Endothelial cell of umbilical vein (primary cell): ENCODE measurements at regions not wholly inside any gene's neighbourhood (a gene's known extent, or its start where the extent isn't known, plus 50 kb on each side); places are given as distances from the start of the nearest gene placed in this dataset.

Source experiments
- BruUV-seq: library from RNA; stranded (reverse); fragments of 400-500 nt; replicated peaks from 2 replicates; lab custom pipeline; 2021; lab: Mats Ljungman, UMichigan
- CTCF ChIA-PET: fragments of 300-600, 350-600 bp; sonication (Branson Sonifier 250); formaldehyde crosslinking; loops from one replicate; lab custom pipeline; 2021; ENCODE audit warnings: antibody characterized with exemption, inconsistent platforms; lab: Charles Lee
- POLR2A ChIA-PET: fragments of 300-600, 350-600 bp; sonication (Branson Sonifier 250); formaldehyde crosslinking; loops from one replicate; lab custom pipeline; 2021; ENCODE audit warnings: antibody characterized with exemption, inconsistent platforms; lab: Charles Lee
- DNase-seq: peaks from one replicate; pipeline ENCODE4 v3.0.0-alpha.2; 2011; ENCODE audit warnings: low read depth, low spot score
- FAIRE-seq: peaks from 2 replicates; lab custom pipeline; 2011; peaks lifted over from hg19 to GRCh38; lab: Jason Lieb, UNC
- H2AFZ ChIP-seq: 2 replicates; pipeline ENCODE4 v1.6.0; 2012; ENCODE audit warnings: low read depth, low read length, control low read depth, inconsistent platforms
- H3K27ac ChIP-seq: 2 replicates; pipeline ENCODE4 v1.5.1; 2011; ENCODE audit warnings: low read depth, mild to moderate bottlenecking, control low read depth, low read length, moderate library complexity; ENCODE audit not compliant: insufficient read depth
- H3K27me3 ChIP-seq, 2 experiments: 2 replicates each; pipeline versions ENCODE4 v1.6.0 to v1.6.1; 2011; ENCODE audit warnings: low read length in 2 of 2, mixed read lengths in 1 of 2; ENCODE audit not compliant: control insufficient read depth in 2 of 2, insufficient read depth in 2 of 2
- H3K36me3 ChIP-seq, 2 experiments: 2 replicates in 1 of 2; 3 replicates in 1 of 2; pipeline ENCODE4 v1.5.1; 2011; ENCODE audit warnings: low read length in 2 of 2, mild to moderate bottlenecking in 1 of 2, moderate library complexity in 1 of 2; ENCODE audit not compliant: control insufficient read depth in 2 of 2, insufficient read depth in 2 of 2; ENCODE audit errors: extremely low read depth in 1 of 2
- H3K4me1 ChIP-seq: 3 replicates; pipeline ENCODE4 v1.5.1; 2011; ENCODE audit warnings: mild to moderate bottlenecking, low read length; ENCODE audit not compliant: control insufficient read depth, insufficient read depth; ENCODE audit errors: extremely low read depth
- H3K4me2 ChIP-seq: 2 replicates; pipeline ENCODE4 v1.6.1; 2011; ENCODE audit warnings: low read length, control low read depth, mixed read lengths; ENCODE audit not compliant: insufficient read depth
- H3K4me3 ChIP-seq, 3 experiments: fragments of 200-600 bp in 1 of 3; sonication (generic), shearing (Covaris generic) in 1 of 3; replicated peaks in 1 of 3; 2 replicates each; pipeline ENCODE4 v1.5.1; 2011 to 2016; ENCODE audit warnings: control low read depth in 3 of 3, low read length in 3 of 3, mild to moderate bottlenecking in 2 of 3, inconsistent platforms in 1 of 3, low read depth in 1 of 3, moderate library complexity in 1 of 3; ENCODE audit not compliant: insufficient read depth in 1 of 3
- H3K79me2 ChIP-seq: 2 replicates; pipeline ENCODE4 v1.6.0; 2012; ENCODE audit warnings: low read length, inconsistent platforms; ENCODE audit not compliant: control insufficient read depth, insufficient read depth
- H3K9ac ChIP-seq: replicated peaks from 2 replicates; pipeline ENCODE3; 2011; ENCODE audit warnings: low read length, control low read depth; ENCODE audit not compliant: insufficient read depth; ENCODE audit errors: extremely low read depth
- H3K9me1 ChIP-seq: replicated peaks from 3 replicates; pipeline ENCODE4 v1.6.0; 2011; ENCODE audit warnings: mild to moderate bottlenecking, low read length; ENCODE audit not compliant: control insufficient read depth, insufficient read depth; ENCODE audit errors: extremely low read depth
- H3K9me3 ChIP-seq: replicated peaks from 2 replicates; pipeline ENCODE4 v1.5.1; 2012; ENCODE audit warnings: low read length, inconsistent platforms; ENCODE audit not compliant: control insufficient read depth, insufficient read depth
- H4K20me1 ChIP-seq: replicated peaks from 2 replicates; pipeline ENCODE3; 2011; ENCODE audit warnings: mild to moderate bottlenecking, low read length; ENCODE audit not compliant: control insufficient read depth, insufficient read depth; ENCODE audit errors: extremely low read depth
- EZH2 ChIP-seq: IDR thresholded peaks from 2 replicates; pipeline ENCODE4 v1.6.1; 2012; ENCODE audit warnings: borderline replicate concordance, low read depth, mild to moderate bottlenecking, moderate library complexity, low read length, inconsistent platforms; ENCODE audit not compliant: severe bottlenecking
- FOS ChIP-seq: IDR thresholded peaks from 2 replicates; pipeline ENCODE4 v1.6.1; 2011; ENCODE audit warnings: mild to moderate bottlenecking, low read length, moderate library complexity, borderline replicate concordance; ENCODE audit not compliant: insufficient read depth
- GATA2 ChIP-seq: IDR thresholded peaks from 2 replicates; pipeline ENCODE4 v1.7.0; 2011; ENCODE audit warnings: low read depth, mild to moderate bottlenecking, moderate library complexity, mixed read lengths, low read length; ENCODE audit not compliant: insufficient read length, insufficient read depth
- JUN ChIP-seq: IDR thresholded peaks from 2 replicates; pipeline ENCODE4 v1.6.1; 2011; ENCODE audit warnings: borderline replicate concordance, low read depth; ENCODE audit not compliant: insufficient read length, insufficient read depth
- MYC ChIP-seq: IDR thresholded peaks from one replicate; pipeline ENCODE4 v1.6.1; 2011; ENCODE audit warnings: mild to moderate bottlenecking, low read depth, low read length
- POLR2A ChIP-seq: IDR thresholded peaks from 2 replicates; pipeline ENCODE4 v1.6.1; 2012; ENCODE audit warnings: low read depth, mild to moderate bottlenecking, control low read depth, low read length
- POLR2AphosphoS5 ChIP-seq: IDR thresholded peaks from 2 replicates; pipeline ENCODE4 v1.6.1; 2012; ENCODE audit warnings: low read depth, mild to moderate bottlenecking, control low read depth, low read length, moderate library complexity; ENCODE audit not compliant: insufficient read depth
- dilution Hi-C: fragments of 300-500 bp; cut with MboI; formaldehyde crosslinking; loops from one replicate; pipeline ENCODE4 v1.15.0; 2019; ENCODE audit warnings: low sequenced_read_pairs; ENCODE audit not compliant: extremely low pct_ligation_motif_present
- intact Hi-C: fragments of 100-400 bp; cut with micrococcal nuclease; formaldehyde crosslinking; loops from one replicate; pipeline ENCODE4 v1.10.0; 2022
- TF ChIP-seq, protein P1 (sequence below): IDR thresholded peaks from 2 replicates; pipeline ENCODE4 v1.6.1; 2011; ENCODE audit not compliant: insufficient read depth, insufficient read length
- TF ChIP-seq, protein P2 (sequence below), 2 donors: IDR thresholded peaks; 1 replicate in 1 of 2; 2 replicates in 1 of 2; pipeline ENCODE4 v1.5.1; 2011; ENCODE audit warnings: low read length in 2 of 2, mild to moderate bottlenecking in 2 of 2, moderate library complexity in 2 of 2, control low read depth in 1 of 2, inconsistent platforms in 1 of 2, low read depth in 1 of 2; ENCODE audit not compliant: insufficient read depth in 1 of 2; ENCODE audit errors: extremely low read depth in 1 of 2

DNA sequence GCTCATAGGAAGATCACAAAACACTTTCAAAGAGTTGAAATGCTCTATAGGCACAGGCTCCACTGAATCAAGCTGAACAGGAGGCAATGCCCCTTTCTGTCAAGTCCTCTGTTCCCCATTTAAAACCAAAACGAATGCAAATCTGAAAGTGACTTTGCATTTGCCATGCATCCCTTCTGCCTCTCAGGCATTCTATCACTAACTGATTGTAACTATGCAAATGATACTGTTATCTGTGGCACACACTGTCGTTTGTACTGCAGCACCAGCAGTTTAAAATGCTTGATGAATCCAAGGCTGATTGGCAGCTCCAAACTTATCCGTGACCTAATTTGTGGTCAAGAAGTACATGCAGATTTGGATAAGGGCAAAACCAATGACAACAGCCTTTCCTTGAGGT is 1067.5 kb upstream of the MAP3K7 start:
- no peaks in the 10 kb centered on the region for H3K27me3 ChIP-seq
- no peak for FAIRE-seq
- intact Hi-C loops (no loop called here), dilution Hi-C loops (no loop called here)
- no peaks in the 10 kb centered on the region for H3K79me2 ChIP-seq
- ChIA-PET CTCF (no interaction called here), POLR2A (no interaction called here)
- H3K27ac ChIP-seq: no peak overlapping the region
- no peaks in the 10 kb centered on the region for H3K36me3 ChIP-seq
- H3K4me1 ChIP-seq: no peaks in the 10 kb centered on the region
- H3K9me3 ChIP-seq: no peaks in the 10 kb centered on the region
- no peaks in the 10 kb centered on the region for H3K9me1 ChIP-seq
- no peak overlapping the region for H2AFZ ChIP-seq
- DNase-seq: no peak
- TF ChIP-seq FOS: no peak
- TF ChIP-seq, protein P1, sequence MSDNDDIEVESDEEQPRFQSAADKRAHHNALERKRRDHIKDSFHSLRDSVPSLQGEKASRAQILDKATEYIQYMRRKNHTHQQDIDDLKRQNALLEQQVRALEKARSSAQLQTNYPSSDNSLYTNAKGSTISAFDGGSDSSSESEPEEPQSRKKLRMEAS: no peak
- H3K9ac ChIP-seq: no peak overlapping the region
- H3K4me3 ChIP-seq: no peak overlapping the region
- BruUV-seq: no TSS peak
- H4K20me1 ChIP-seq: no peaks in the 10 kb centered on the region
- H3K4me2 ChIP-seq: no peak overlapping the region

DNA sequence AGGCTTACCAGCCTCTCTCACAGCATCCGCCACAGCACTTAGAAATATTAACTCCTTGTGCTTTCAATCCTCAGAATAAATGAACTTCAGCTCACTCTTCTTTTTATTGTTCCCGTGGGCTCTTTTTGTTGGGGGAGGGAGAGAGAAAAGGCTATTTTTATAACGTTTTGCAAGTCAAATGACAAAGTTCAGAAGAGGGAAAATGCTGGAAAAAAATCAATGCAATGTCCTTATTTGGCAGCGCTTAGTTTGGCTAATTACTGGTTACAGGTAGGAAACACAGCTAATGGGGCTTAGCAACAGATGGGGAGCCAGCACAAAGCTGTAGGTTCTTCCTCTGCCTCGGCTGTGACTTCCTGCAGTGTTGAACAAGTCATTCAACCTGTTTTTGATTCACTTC is 1067.0 kb upstream of the MAP3K7 start:
- H3K9me1 ChIP-seq: no peaks in the 10 kb centered on the region
- H3K27me3 ChIP-seq: no peaks in the 10 kb centered on the region
- no peak overlapping the region for H3K4me3 ChIP-seq
- dilution Hi-C loops (no loop called here), intact Hi-C loops (no loop called here)
- no peak for DNase-seq
- no peak for TF ChIP-seq JUN
- TF ChIP-seq EZH2: no peak
- no peak for TF ChIP-seq GATA2
- TF ChIP-seq POLR2A: no peak
- TF ChIP-seq POLR2AphosphoS5: no peak
- no peak for TF ChIP-seq MYC
- TF ChIP-seq, protein P2, sequence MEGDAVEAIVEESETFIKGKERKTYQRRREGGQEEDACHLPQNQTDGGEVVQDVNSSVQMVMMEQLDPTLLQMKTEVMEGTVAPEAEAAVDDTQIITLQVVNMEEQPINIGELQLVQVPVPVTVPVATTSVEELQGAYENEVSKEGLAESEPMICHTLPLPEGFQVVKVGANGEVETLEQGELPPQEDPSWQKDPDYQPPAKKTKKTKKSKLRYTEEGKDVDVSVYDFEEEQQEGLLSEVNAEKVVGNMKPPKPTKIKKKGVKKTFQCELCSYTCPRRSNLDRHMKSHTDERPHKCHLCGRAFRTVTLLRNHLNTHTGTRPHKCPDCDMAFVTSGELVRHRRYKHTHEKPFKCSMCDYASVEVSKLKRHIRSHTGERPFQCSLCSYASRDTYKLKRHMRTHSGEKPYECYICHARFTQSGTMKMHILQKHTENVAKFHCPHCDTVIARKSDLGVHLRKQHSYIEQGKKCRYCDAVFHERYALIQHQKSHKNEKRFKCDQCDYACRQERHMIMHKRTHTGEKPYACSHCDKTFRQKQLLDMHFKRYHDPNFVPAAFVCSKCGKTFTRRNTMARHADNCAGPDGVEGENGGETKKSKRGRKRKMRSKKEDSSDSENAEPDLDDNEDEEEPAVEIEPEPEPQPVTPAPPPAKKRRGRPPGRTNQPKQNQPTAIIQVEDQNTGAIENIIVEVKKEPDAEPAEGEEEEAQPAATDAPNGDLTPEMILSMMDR (IDR thresholded peaks at IDR 0.05; ENCODE audit: extremely low read depth in 1 of 2, insufficient read depth in 1 of 2, low read depth in 1 of 2, low read length in 2 of 2): no peak
- no peak for TF ChIP-seq FOS
- no peak overlapping the region for H3K9ac ChIP-seq
- ChIA-PET CTCF (no interaction called here), POLR2A (no interaction called here)
- no peaks in the 10 kb centered on the region for H3K36me3 ChIP-seq
- BruUV-seq: no TSS peak
- H3K4me1 ChIP-seq: no peaks in the 10 kb centered on the region
- no peak overlapping the region for H3K27ac ChIP-seq
- no peaks in the 10 kb centered on the region for H3K79me2 ChIP-seq
- H4K20me1 ChIP-seq: no peaks in the 10 kb centered on the region
- no peak for FAIRE-seq
- H3K4me2 ChIP-seq: no peak overlapping the region
- H2AFZ ChIP-seq: no peak overlapping the region
- no peaks in the 10 kb centered on the region for H3K9me3 ChIP-seq
